ENCODE measurements at regions not wholly inside any gene's neighbourhood (a gene's known extent, or its start where the extent isn't known, plus 50 kb on each side); places are given as distances from the start of the nearest gene placed in this dataset.

DNA sequence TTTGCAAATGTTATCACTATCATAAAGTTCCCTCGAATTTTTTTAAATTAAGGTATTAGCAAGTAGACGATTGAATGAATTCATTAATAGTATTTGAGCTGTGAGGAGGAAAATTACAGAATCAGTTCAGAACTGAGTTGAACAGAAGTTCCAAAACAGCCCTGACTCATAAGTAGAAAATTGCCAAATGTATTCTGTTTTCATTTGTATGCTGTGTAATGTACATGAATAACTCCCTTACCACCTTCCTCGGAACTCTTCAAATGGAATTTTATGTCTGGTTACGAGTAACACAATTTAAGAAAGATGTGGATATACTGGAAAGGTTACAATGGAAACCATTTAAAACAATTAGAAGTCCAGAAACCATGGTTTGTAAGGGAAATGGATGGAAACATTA lies 283.3 kb upstream of the FAR2 start:
- no peak overlapping the region for H3K4me3 ChIP-seq (ENCODE audit: low read depth, low read length)
- DNase-seq (ENCODE audit: low read depth), result no peak
- TF ChIP-seq, protein P1, sequence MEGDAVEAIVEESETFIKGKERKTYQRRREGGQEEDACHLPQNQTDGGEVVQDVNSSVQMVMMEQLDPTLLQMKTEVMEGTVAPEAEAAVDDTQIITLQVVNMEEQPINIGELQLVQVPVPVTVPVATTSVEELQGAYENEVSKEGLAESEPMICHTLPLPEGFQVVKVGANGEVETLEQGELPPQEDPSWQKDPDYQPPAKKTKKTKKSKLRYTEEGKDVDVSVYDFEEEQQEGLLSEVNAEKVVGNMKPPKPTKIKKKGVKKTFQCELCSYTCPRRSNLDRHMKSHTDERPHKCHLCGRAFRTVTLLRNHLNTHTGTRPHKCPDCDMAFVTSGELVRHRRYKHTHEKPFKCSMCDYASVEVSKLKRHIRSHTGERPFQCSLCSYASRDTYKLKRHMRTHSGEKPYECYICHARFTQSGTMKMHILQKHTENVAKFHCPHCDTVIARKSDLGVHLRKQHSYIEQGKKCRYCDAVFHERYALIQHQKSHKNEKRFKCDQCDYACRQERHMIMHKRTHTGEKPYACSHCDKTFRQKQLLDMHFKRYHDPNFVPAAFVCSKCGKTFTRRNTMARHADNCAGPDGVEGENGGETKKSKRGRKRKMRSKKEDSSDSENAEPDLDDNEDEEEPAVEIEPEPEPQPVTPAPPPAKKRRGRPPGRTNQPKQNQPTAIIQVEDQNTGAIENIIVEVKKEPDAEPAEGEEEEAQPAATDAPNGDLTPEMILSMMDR (conservative IDR thresholded peaks at IDR 0.05; ENCODE audit: low read depth, low read length), result no peak

DNA sequence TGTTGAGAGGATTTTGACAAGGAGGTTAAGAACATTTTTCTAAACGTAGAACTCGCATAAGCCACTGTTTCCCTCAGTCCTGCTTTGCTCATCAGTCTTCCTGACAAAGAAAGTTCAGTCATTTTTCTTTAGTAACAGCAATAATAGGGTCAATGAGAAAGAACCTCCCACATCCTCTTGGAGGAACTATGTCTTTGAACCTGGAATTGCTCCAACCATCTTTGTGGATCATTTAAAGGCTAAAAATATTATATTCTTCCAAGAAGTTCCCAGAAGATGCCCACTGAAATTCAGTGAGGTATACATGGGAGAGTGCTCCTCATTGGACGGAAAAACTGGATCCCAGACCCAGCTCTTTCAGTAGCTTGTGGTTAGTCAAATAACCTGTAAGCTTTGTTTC lies 282.8 kb upstream of the FAR2 start:
- DNase-seq (ENCODE audit: low read depth), result no peak

DNA sequence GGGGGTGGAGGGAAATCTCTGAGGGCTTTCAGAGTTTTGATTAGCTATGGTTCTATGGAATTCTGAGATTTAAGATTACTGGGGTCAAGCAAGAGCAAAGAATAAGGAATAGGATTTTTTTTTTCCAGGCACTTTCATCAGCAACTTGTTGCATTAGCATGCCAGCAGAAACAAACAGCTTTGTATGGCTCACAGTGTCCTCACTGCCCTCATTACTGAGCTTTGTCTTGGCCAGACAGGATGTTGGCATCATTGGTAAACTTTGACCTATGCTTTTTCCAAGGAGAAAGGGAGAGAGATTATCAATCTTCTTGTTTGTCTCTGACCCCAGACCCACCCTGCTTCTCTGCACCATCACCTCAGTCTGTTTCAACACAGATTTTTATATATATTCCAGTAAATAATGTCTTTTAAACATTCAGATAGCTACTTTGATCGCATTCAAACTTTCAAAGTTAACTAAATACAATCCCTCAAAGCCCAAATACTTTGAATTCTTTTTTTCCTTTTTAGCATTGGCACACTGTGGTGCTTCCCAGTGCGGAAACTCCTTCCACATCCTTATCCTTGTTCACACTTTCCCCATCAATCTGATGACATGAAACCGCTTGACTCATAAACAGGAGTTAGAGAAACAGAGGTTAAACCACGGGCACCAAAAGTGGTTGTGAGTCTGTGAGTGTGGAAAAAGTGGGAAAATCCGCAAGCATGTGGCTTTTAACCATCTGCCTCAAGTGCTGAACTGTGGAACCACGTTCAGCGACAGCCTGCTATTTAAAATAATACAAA lies 282.2 kb upstream of the FAR2 start:
- DNase-seq (ENCODE audit: low read depth), result no peak
- TF ChIP-seq, protein P1 (conservative IDR thresholded peaks at IDR 0.05; ENCODE audit: low read depth, low read length), result no peak
- H3K4me3 ChIP-seq (ENCODE audit: low read depth, low read length), result no peak overlapping the region

More for the DNA sequence above, 282.8 kb upstream of the FAR2 start:
- TF ChIP-seq, protein P1 (conservative IDR thresholded peaks at IDR 0.05; ENCODE audit: low read depth, low read length), result no peak
- H3K4me3 ChIP-seq (ENCODE audit: low read depth, low read length), result no peak overlapping the region

DNA sequence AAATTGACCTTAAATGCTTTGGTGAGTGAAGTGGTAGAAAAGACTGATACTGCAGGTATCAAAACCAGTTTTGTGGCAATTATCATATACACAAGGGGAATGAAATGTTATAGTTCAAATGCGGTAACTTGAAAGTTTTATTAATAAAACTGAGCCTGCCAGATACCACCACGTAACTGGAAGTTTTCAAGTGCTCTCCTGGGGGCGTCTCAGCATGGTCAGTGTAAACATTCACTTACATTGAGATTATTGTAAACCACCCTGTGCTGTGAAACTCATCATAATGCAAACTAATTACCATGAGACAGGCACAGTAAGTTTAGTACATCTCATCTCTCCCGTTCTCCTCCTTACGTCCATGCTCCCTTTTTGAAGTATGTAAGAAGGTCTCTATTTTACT lies 280.7 kb upstream of the FAR2 start:
- TF ChIP-seq, protein P1 (conservative IDR thresholded peaks at IDR 0.05; ENCODE audit: low read depth, low read length), result no peak
- H3K4me3 ChIP-seq (ENCODE audit: low read depth, low read length), result no peak overlapping the region
- DNase-seq (ENCODE audit: low read depth), result no peak

DNA sequence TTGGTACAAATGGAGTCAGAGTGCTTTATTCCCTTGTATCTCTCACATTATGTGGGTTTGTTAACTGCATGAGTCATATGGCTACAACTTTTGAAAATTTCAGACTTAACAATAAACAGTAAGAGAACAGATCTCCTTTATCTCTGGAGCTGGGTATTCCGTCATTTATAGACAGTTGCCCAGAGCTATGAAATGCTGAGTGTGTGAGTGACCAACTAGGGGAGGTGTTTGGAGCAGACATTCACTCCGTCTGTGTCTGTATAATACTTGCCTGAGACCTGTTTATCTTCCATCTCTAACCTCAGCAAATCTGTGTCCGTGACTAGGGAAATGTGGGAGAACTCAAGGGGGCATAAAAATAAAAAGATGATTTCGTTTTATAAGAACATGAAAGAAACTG lies 279.9 kb upstream of the FAR2 start:
- H3K4me3 ChIP-seq (ENCODE audit: low read depth, low read length), result no peak overlapping the region
- no peak for DNase-seq (ENCODE audit: low read depth)
- TF ChIP-seq, protein P1 (conservative IDR thresholded peaks at IDR 0.05; ENCODE audit: low read depth, low read length), result no peak

DNA sequence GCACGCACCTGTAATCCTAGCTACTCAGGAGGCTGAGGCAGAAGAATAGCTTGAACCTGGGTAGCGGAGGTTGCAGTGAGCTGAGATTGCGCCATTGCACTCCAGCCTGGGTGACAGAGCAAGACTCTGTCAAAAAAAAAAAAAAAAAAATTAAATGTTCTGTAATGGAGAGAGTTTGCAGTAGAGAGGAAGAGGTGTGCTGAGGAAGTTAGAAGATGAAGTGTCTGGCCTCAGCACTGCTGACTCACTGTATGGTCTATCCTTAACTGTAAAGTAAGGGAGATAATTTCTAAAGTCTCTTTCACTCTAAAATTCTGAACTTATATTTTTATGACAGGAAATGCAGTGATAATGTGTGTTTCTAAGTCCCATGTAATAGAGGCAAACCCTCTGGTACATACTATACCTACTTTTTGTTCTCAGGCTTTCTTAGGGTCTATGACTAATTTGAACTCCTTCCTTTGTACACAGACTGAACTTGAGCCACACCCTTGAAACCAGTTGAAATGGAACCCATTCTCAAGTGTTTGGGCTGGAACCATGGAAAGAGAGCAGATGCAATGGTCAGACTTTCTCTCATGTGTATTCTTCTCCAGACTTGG lies 278.1 kb upstream of the FAR2 start:
- H3K4me3 ChIP-seq (ENCODE audit: low read depth, low read length), result no peak overlapping the region
- DNase-seq (ENCODE audit: low read depth), result no peak
- TF ChIP-seq, protein P1 (conservative IDR thresholded peaks at IDR 0.05; ENCODE audit: low read depth, low read length), result no peak

All from epithelial cell of proximal tubule (primary cell).